ENCODE measurements at regions not wholly inside any gene's neighbourhood (a gene's known extent, or its start where the extent isn't known, plus 50 kb on each side); places are given as distances from the start of the nearest gene placed in this dataset.

- no peak for TF ChIP-seq CTCF (IDR thresholded peaks at IDR 0.05; ENCODE audit: control extremely low read depth, extremely low read depth, low read depth, missing control alignments)
- ChIA-PET POLR2A (no interaction called here), CTCF (no interaction called here)
- no peak for DNase-seq (ENCODE audit: extremely low spot score)
Observed at GRCh38 chr9:119722384-119722783, 353.1 kb upstream of the BRINP1 start.

GRCh38 chr9:119712325-119712724 is 343.1 kb upstream of the BRINP1 start:
- TF ChIP-seq CTCF (IDR thresholded peaks at IDR 0.05; ENCODE audit: control extremely low read depth, extremely low read depth, low read depth, missing control alignments), result no peak
- CTCF ChIA-PET, result interaction anchor here (1.0 to 1.4 kb wide), 2 partner anchors 15 to 29 kb away, joined by 3 read pairs; no protein-coding TSS in a partner anchor

GRCh38 chr9:119709431-119709830 is 340.2 kb upstream of the BRINP1 start:
- no peak for TF ChIP-seq CTCF (IDR thresholded peaks at IDR 0.05; ENCODE audit: control extremely low read depth, extremely low read depth, low read depth, missing control alignments)
- DNase-seq (ENCODE audit: extremely low spot score), result no peak
- ChIA-PET POLR2A (no interaction called here), CTCF (interaction anchor here (1.0 kb wide), 1 partner anchor 11 kb away, joined by 3 read pairs; no protein-coding TSS in a partner anchor)

More at GRCh38 chr9:119712325-119712724, 343.1 kb upstream of the BRINP1 start:
- no peak for DNase-seq (ENCODE audit: extremely low spot score)
- POLR2A ChIA-PET, result no interaction called here

GRCh38 chr9:119707228-119707845 is 338.1 kb upstream of the BRINP1 start:
- CTCF ChIA-PET, result no interaction called here
- no peak for TF ChIP-seq CTCF (IDR thresholded peaks at IDR 0.05; ENCODE audit: control extremely low read depth, extremely low read depth, low read depth, missing control alignments)
- POLR2A ChIA-PET, result no interaction called here
- DNase-seq (ENCODE audit: extremely low spot score), result no peak

GRCh38 chr9:119701651-119702050 is 332.4 kb upstream of the BRINP1 start:
- ChIA-PET POLR2A (no interaction called here), CTCF (interaction anchor here (1.8 kb wide), 1 partner anchor 8 kb away, joined by 4 read pairs; no protein-coding TSS in a partner anchor)
- DNase-seq (ENCODE audit: extremely low spot score), result no peak
- no peak for TF ChIP-seq CTCF (IDR thresholded peaks at IDR 0.05; ENCODE audit: control extremely low read depth, extremely low read depth, low read depth, missing control alignments)

GRCh38 chr9:119698535-119698934 is 329.3 kb upstream of the BRINP1 start:
- DNase-seq (ENCODE audit: extremely low spot score), result no peak
- ChIA-PET CTCF (interaction anchor here (1.3 kb wide), 1 partner anchor 13 kb away, joined by 3 read pairs; no protein-coding TSS in a partner anchor), POLR2A (no interaction called here)
- no peak for TF ChIP-seq CTCF (IDR thresholded peaks at IDR 0.05; ENCODE audit: control extremely low read depth, extremely low read depth, low read depth, missing control alignments)
